ENCODE measurements at regions not wholly inside any gene's neighbourhood (a gene's known extent, or its start where the extent isn't known, plus 50 kb on each side); places are given as distances from the start of the nearest gene placed in this dataset.

- no peak for TF ChIP-seq CTCF (IDR thresholded peaks at IDR 0.05)
- no peak for TF ChIP-seq EP300 (IDR thresholded peaks at IDR 0.05; ENCODE audit: low read depth)
- no peak for TF ChIP-seq POLR2A (IDR thresholded peaks at IDR 0.05)
These were observed 344.0 kb upstream of the EPHA5 start for GRCh38 chr4:66014146-66014765.
